ENCODE measurements at regions not wholly inside any gene's neighbourhood (a gene's known extent, or its start where the extent isn't known, plus 50 kb on each side); places are given as distances from the start of the nearest gene placed in this dataset.
"Not testable (repeated sequence)": the region's sequence is repeated elsewhere in the genome, so short reads cannot be mapped to it uniquely, and the experiment has no call there.

- TF ChIP-seq CTCF (conservative IDR thresholded peaks at IDR 0.05) (no peak), ZFX (IDR thresholded peaks at IDR 0.05) (no peak)
- no peak overlapping the region for H3K27ac ChIP-seq
Observed at GRCh38 chr6:125446011-125446410, 144.2 kb upstream of the HDDC2 start.

GRCh38 chr6:125451750-125452149 is 150.0 kb upstream of the HDDC2 start:
- no peak overlapping the region for H3K27ac ChIP-seq
- TF ChIP-seq CTCF (conservative IDR thresholded peaks at IDR 0.05) (no peak), ZFX (IDR thresholded peaks at IDR 0.05) (no peak)

- TF ChIP-seq CTCF (conservative IDR thresholded peaks at IDR 0.05): no peak
- no peak for TF ChIP-seq ZFX (IDR thresholded peaks at IDR 0.05)
- no peak overlapping the region for H3K27ac ChIP-seq
Observed at GRCh38 chr6:125453516-125453915, 151.7 kb upstream of the HDDC2 start.

GRCh38 chr6:125454351-125454750 is 152.6 kb upstream of the HDDC2 start:
- no peak overlapping the region for H3K27ac ChIP-seq
- TF ChIP-seq ZFX (IDR thresholded peaks at IDR 0.05) (no peak), CTCF (conservative IDR thresholded peaks at IDR 0.05) (no peak)

- not testable (repeated sequence) for H3K27ac ChIP-seq
Observed at GRCh38 chr6:125458493-125458892, 156.7 kb upstream of the HDDC2 start.

- H3K27ac ChIP-seq: not testable (repeated sequence)
Observed at GRCh38 chr6:125465332-125465731, 163.6 kb upstream of the HDDC2 start.

GRCh38 chr6:125469915-125470314 is 168.1 kb upstream of the HDDC2 start:
- no peak for TF ChIP-seq ZFX (IDR thresholded peaks at IDR 0.05)
- no peak for TF ChIP-seq CTCF (conservative IDR thresholded peaks at IDR 0.05)
- H3K27ac ChIP-seq: no peak overlapping the region

- H3K27ac ChIP-seq: no peak overlapping the region
- TF ChIP-seq CTCF (conservative IDR thresholded peaks at IDR 0.05): no peak
- TF ChIP-seq ZFX (IDR thresholded peaks at IDR 0.05): no peak
Observed at GRCh38 chr6:125471667-125472066, 169.9 kb upstream of the HDDC2 start.

GRCh38 chr6:125474061-125474460 is 172.3 kb upstream of the HDDC2 start:
- TF ChIP-seq CTCF (conservative IDR thresholded peaks at IDR 0.05): no peak
- no peak for TF ChIP-seq ZFX (IDR thresholded peaks at IDR 0.05)
- H3K27ac ChIP-seq: no peak overlapping the region

Data from C4-2B (cell line).